ENCODE measurements at regions not wholly inside any gene's neighbourhood (a gene's known extent, or its start where the extent isn't known, plus 50 kb on each side); places are given as distances from the start of the nearest gene placed in this dataset.

- Histone ChIP-seq H3K4me1 (ENCODE audit: control insufficient read depth in 4 of 4, insufficient read depth in 4 of 4, low read length in 3 of 4) (no peaks in the 10 kb centered on the region), H3K4me3 (ENCODE audit: low read depth in 1 of 3, low read length in 3 of 3) (no peak overlapping the region), H3K27ac (ENCODE audit: low read depth in 1 of 2, low read length in 2 of 2) (no peak overlapping the region), H3K36me3 (ENCODE audit: control insufficient read depth in 4 of 4, insufficient read depth in 3 of 4, low read depth in 1 of 4, low read length in 3 of 4) (no peaks in the 10 kb centered on the region), H3K27me3 (ENCODE audit: control insufficient read depth in 4 of 4, insufficient read depth in 4 of 4, low read length in 3 of 4) (peaks cover 0 to 5% (median 0%) of the 10 kb centered on the region in 4 donors), H3K9me3 (ENCODE audit: control insufficient read depth in 4 of 4, low read length in 3 of 4) (peaks cover 0 to 3% (median under 1%) of the 10 kb centered on the region in 4 donors), H3K9ac (ENCODE audit: low read depth in 1 of 2, low read length in 2 of 2) (no peak overlapping the region)
- WGBS = 56% methylated on average over 2 of the region's 2 CpGs
- DNase-seq (ENCODE audit: low spot score) = no peak
- TF ChIP-seq NR2F2 (IDR thresholded peaks at IDR 0.05) (no peak), RAD21 (IDR thresholded peaks at IDR 0.05) (no peak), REST (IDR thresholded peaks at IDR 0.05) (no peak), CTCF (IDR thresholded peaks at IDR 0.05; ENCODE audit: low read depth, low read length, missing input control) (no peak), MAX (IDR thresholded peaks at IDR 0.05) (no peak), YY1 (IDR thresholded peaks at IDR 0.05) (no peak), TAF1 (conservative IDR thresholded peaks at IDR 0.05) (no peak), EGR1 (IDR thresholded peaks at IDR 0.05; ENCODE audit: low read depth in 2 of 2) (no peak), SP1 (IDR thresholded peaks at IDR 0.05) (no peak), ATF3 (IDR thresholded peaks at IDR 0.05) (no peak), JUND (IDR thresholded peaks at IDR 0.05) (no peak), RXRA (IDR thresholded peaks at IDR 0.05) (no peak), HNF4G (IDR thresholded peaks at IDR 0.05) (no peak), GABPA (IDR thresholded peaks at IDR 0.05 in 1 of 2, conservative IDR thresholded peaks at IDR 0.05 in 1 of 2) (no peak), FOXA2 (IDR thresholded peaks at IDR 0.05) (no peak), HNF4A (conservative IDR thresholded peaks at IDR 0.05) (no peak), FOXA1 (IDR thresholded peaks at IDR 0.05) (no peak)
These were observed 165.1 kb upstream of the LMNTD1 start for GRCh38 chr12:25718081-25718731.

GRCh38 chr12:25719505-25719904 lies 166.4 kb upstream of the LMNTD1 start:
- DNase-seq (ENCODE audit: low spot score) = no peak
- no peaks in the 10 kb centered on the region for H3K36me3 ChIP-seq (ENCODE audit: control insufficient read depth in 4 of 4, insufficient read depth in 3 of 4, low read depth in 1 of 4, low read length in 3 of 4)
- H3K4me1 ChIP-seq (ENCODE audit: control insufficient read depth in 4 of 4, insufficient read depth in 4 of 4, low read length in 3 of 4) = no peaks in the 10 kb centered on the region
- H3K27me3 ChIP-seq (ENCODE audit: control insufficient read depth in 4 of 4, insufficient read depth in 4 of 4, low read length in 3 of 4) = peaks cover 0 to 5% (median 0%) of the 10 kb centered on the region in 4 donors
- H3K9ac ChIP-seq (ENCODE audit: low read depth in 1 of 2, low read length in 2 of 2) = no peak overlapping the region
- peaks cover 0 to 3% (median under 1%) of the 10 kb centered on the region in 4 donors for H3K9me3 ChIP-seq (ENCODE audit: control insufficient read depth in 4 of 4, low read length in 3 of 4)
- TF ChIP-seq FOXA1 (IDR thresholded peaks at IDR 0.05) (no peak), ZBTB33 (IDR thresholded peaks at IDR 0.05) (no peak), FOXA2 (IDR thresholded peaks at IDR 0.05) (no peak), JUND (IDR thresholded peaks at IDR 0.05) (no peak), SP1 (IDR thresholded peaks at IDR 0.05) (no peak)
- WGBS = 86% methylated on average over 4 of the region's 4 CpGs
- H3K4me3 ChIP-seq (ENCODE audit: low read depth in 1 of 3, low read length in 3 of 3) = no peak overlapping the region
- H3K27ac ChIP-seq (ENCODE audit: low read depth in 1 of 2, low read length in 2 of 2) = no peak overlapping the region

Data from liver (tissue), 8 donors.